Endothelial cell of umbilical vein (primary cell): ENCODE measurements at regions not wholly inside any gene's neighbourhood (a gene's known extent, or its start where the extent isn't known, plus 50 kb on each side); places are given as distances from the start of the nearest gene placed in this dataset.

Experiments
- BruUV-seq: library from RNA; stranded (reverse); fragments of 400-500 nt; replicated peaks from 2 replicates; lab custom pipeline; 2021; lab: Mats Ljungman, UMichigan
- CTCF ChIA-PET: fragments of 300-600, 350-600 bp; sonication (Branson Sonifier 250); formaldehyde crosslinking; loops from one replicate; lab custom pipeline; 2021; ENCODE audit warnings: antibody characterized with exemption, inconsistent platforms; lab: Charles Lee
- POLR2A ChIA-PET: fragments of 300-600, 350-600 bp; sonication (Branson Sonifier 250); formaldehyde crosslinking; loops from one replicate; lab custom pipeline; 2021; ENCODE audit warnings: antibody characterized with exemption, inconsistent platforms; lab: Charles Lee
- DNase-seq: peaks from one replicate; pipeline ENCODE4 v3.0.0-alpha.2; 2011; ENCODE audit warnings: low read depth, low spot score
- FAIRE-seq: peaks from 2 replicates; lab custom pipeline; 2011; peaks lifted over from hg19 to GRCh38; lab: Jason Lieb, UNC
- H2AFZ ChIP-seq: 2 replicates; pipeline ENCODE4 v1.6.0; 2012; ENCODE audit warnings: low read depth, low read length, control low read depth, inconsistent platforms
- H3K27ac ChIP-seq: 2 replicates; pipeline ENCODE4 v1.5.1; 2011; ENCODE audit warnings: low read depth, mild to moderate bottlenecking, control low read depth, low read length, moderate library complexity; ENCODE audit not compliant: insufficient read depth
- H3K27me3 ChIP-seq, 2 experiments: 2 replicates each; pipeline versions ENCODE4 v1.6.0 to v1.6.1; 2011; ENCODE audit warnings: low read length in 2 of 2, mixed read lengths in 1 of 2; ENCODE audit not compliant: control insufficient read depth in 2 of 2, insufficient read depth in 2 of 2
- H3K36me3 ChIP-seq, 2 experiments: 2 replicates in 1 of 2; 3 replicates in 1 of 2; pipeline ENCODE4 v1.5.1; 2011; ENCODE audit warnings: low read length in 2 of 2, mild to moderate bottlenecking in 1 of 2, moderate library complexity in 1 of 2; ENCODE audit not compliant: control insufficient read depth in 2 of 2, insufficient read depth in 2 of 2; ENCODE audit errors: extremely low read depth in 1 of 2
- H3K4me1 ChIP-seq: 3 replicates; pipeline ENCODE4 v1.5.1; 2011; ENCODE audit warnings: mild to moderate bottlenecking, low read length; ENCODE audit not compliant: control insufficient read depth, insufficient read depth; ENCODE audit errors: extremely low read depth
- H3K4me2 ChIP-seq: 2 replicates; pipeline ENCODE4 v1.6.1; 2011; ENCODE audit warnings: low read length, control low read depth, mixed read lengths; ENCODE audit not compliant: insufficient read depth
- H3K4me3 ChIP-seq, 3 experiments: fragments of 200-600 bp in 1 of 3; sonication (generic), shearing (Covaris generic) in 1 of 3; replicated peaks in 1 of 3; 2 replicates each; pipeline ENCODE4 v1.5.1; 2011 to 2016; ENCODE audit warnings: control low read depth in 3 of 3, low read length in 3 of 3, mild to moderate bottlenecking in 2 of 3, inconsistent platforms in 1 of 3, low read depth in 1 of 3, moderate library complexity in 1 of 3; ENCODE audit not compliant: insufficient read depth in 1 of 3
- H3K79me2 ChIP-seq: 2 replicates; pipeline ENCODE4 v1.6.0; 2012; ENCODE audit warnings: low read length, inconsistent platforms; ENCODE audit not compliant: control insufficient read depth, insufficient read depth
- H3K9ac ChIP-seq: replicated peaks from 2 replicates; pipeline ENCODE3; 2011; ENCODE audit warnings: low read length, control low read depth; ENCODE audit not compliant: insufficient read depth; ENCODE audit errors: extremely low read depth
- H3K9me1 ChIP-seq: replicated peaks from 3 replicates; pipeline ENCODE4 v1.6.0; 2011; ENCODE audit warnings: mild to moderate bottlenecking, low read length; ENCODE audit not compliant: control insufficient read depth, insufficient read depth; ENCODE audit errors: extremely low read depth
- H3K9me3 ChIP-seq: replicated peaks from 2 replicates; pipeline ENCODE4 v1.5.1; 2012; ENCODE audit warnings: low read length, inconsistent platforms; ENCODE audit not compliant: control insufficient read depth, insufficient read depth
- H4K20me1 ChIP-seq: replicated peaks from 2 replicates; pipeline ENCODE3; 2011; ENCODE audit warnings: mild to moderate bottlenecking, low read length; ENCODE audit not compliant: control insufficient read depth, insufficient read depth; ENCODE audit errors: extremely low read depth
- EZH2 ChIP-seq: IDR thresholded peaks from 2 replicates; pipeline ENCODE4 v1.6.1; 2012; ENCODE audit warnings: borderline replicate concordance, low read depth, mild to moderate bottlenecking, moderate library complexity, low read length, inconsistent platforms; ENCODE audit not compliant: severe bottlenecking
- FOS ChIP-seq: IDR thresholded peaks from 2 replicates; pipeline ENCODE4 v1.6.1; 2011; ENCODE audit warnings: mild to moderate bottlenecking, low read length, moderate library complexity, borderline replicate concordance; ENCODE audit not compliant: insufficient read depth
- GATA2 ChIP-seq: IDR thresholded peaks from 2 replicates; pipeline ENCODE4 v1.7.0; 2011; ENCODE audit warnings: low read depth, mild to moderate bottlenecking, moderate library complexity, mixed read lengths, low read length; ENCODE audit not compliant: insufficient read length, insufficient read depth
- JUN ChIP-seq: IDR thresholded peaks from 2 replicates; pipeline ENCODE4 v1.6.1; 2011; ENCODE audit warnings: borderline replicate concordance, low read depth; ENCODE audit not compliant: insufficient read length, insufficient read depth
- MAX ChIP-seq: IDR thresholded peaks from 2 replicates; pipeline ENCODE4 v1.6.1; 2011; ENCODE audit not compliant: insufficient read depth, insufficient read length
- MYC ChIP-seq: IDR thresholded peaks from one replicate; pipeline ENCODE4 v1.6.1; 2011; ENCODE audit warnings: mild to moderate bottlenecking, low read depth, low read length
- POLR2A ChIP-seq: IDR thresholded peaks from 2 replicates; pipeline ENCODE4 v1.6.1; 2012; ENCODE audit warnings: low read depth, mild to moderate bottlenecking, control low read depth, low read length
- POLR2AphosphoS5 ChIP-seq: IDR thresholded peaks from 2 replicates; pipeline ENCODE4 v1.6.1; 2012; ENCODE audit warnings: low read depth, mild to moderate bottlenecking, control low read depth, low read length, moderate library complexity; ENCODE audit not compliant: insufficient read depth
- dilution Hi-C: fragments of 300-500 bp; cut with MboI; formaldehyde crosslinking; loops from one replicate; pipeline ENCODE4 v1.15.0; 2019; ENCODE audit warnings: low sequenced_read_pairs; ENCODE audit not compliant: extremely low pct_ligation_motif_present
- intact Hi-C: fragments of 100-400 bp; cut with micrococcal nuclease; formaldehyde crosslinking; loops from one replicate; pipeline ENCODE4 v1.10.0; 2022
- TF ChIP-seq, protein P1 (sequence below), 2 donors: IDR thresholded peaks; 1 replicate in 1 of 2; 2 replicates in 1 of 2; pipeline ENCODE4 v1.5.1; 2011; ENCODE audit warnings: low read length in 2 of 2, mild to moderate bottlenecking in 2 of 2, moderate library complexity in 2 of 2, control low read depth in 1 of 2, inconsistent platforms in 1 of 2, low read depth in 1 of 2; ENCODE audit not compliant: insufficient read depth in 1 of 2; ENCODE audit errors: extremely low read depth in 1 of 2

- Histone ChIP-seq H3K9ac (no peak overlapping the region), H3K9me1 (no peaks in the 10 kb centered on the region), H3K79me2 (no peaks in the 10 kb centered on the region), H3K27ac (no peak overlapping the region), H4K20me1 (no peaks in the 10 kb centered on the region), H3K4me2 (no peak overlapping the region), H3K9me3 (peaks cover 1% of the 10 kb centered on the region), H3K4me3 (no peak overlapping the region), H3K27me3 (no peaks in the 10 kb centered on the region), H2AFZ (no peak overlapping the region), H3K36me3 (no peaks in the 10 kb centered on the region), H3K4me1 (no peaks in the 10 kb centered on the region)
- ChIA-PET POLR2A (no interaction called here), CTCF (no interaction called here)
- TF ChIP-seq POLR2A (no peak), GATA2 (no peak), MYC (no peak), FOS (no peak), JUN (no peak), MAX (no peak), EZH2 (no peak), POLR2AphosphoS5 (no peak)
- TF ChIP-seq, protein P1, sequence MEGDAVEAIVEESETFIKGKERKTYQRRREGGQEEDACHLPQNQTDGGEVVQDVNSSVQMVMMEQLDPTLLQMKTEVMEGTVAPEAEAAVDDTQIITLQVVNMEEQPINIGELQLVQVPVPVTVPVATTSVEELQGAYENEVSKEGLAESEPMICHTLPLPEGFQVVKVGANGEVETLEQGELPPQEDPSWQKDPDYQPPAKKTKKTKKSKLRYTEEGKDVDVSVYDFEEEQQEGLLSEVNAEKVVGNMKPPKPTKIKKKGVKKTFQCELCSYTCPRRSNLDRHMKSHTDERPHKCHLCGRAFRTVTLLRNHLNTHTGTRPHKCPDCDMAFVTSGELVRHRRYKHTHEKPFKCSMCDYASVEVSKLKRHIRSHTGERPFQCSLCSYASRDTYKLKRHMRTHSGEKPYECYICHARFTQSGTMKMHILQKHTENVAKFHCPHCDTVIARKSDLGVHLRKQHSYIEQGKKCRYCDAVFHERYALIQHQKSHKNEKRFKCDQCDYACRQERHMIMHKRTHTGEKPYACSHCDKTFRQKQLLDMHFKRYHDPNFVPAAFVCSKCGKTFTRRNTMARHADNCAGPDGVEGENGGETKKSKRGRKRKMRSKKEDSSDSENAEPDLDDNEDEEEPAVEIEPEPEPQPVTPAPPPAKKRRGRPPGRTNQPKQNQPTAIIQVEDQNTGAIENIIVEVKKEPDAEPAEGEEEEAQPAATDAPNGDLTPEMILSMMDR (IDR thresholded peaks at IDR 0.05; ENCODE audit: extremely low read depth in 1 of 2, insufficient read depth in 1 of 2, low read depth in 1 of 2, low read length in 2 of 2), result no peak
- FAIRE-seq (no peak), DNase-seq (no peak)
- dilution Hi-C loops (no loop called here), intact Hi-C loops (no loop called here)
- no TSS peak for BruUV-seq
Measured at GRCh38 chr2:83874066-83874465, 585.0 kb downstream of the SUCLG1 start.
